Upper lobe of left lung (tissue), 6 donors: ENCODE measurements at regions not wholly inside any gene's neighbourhood (a gene's known extent, or its start where the extent isn't known, plus 50 kb on each side); places are given as distances from the start of the nearest gene placed in this dataset.
A peak's percentile ranks its signal among the peaks of the same experiment; 100 is the strongest.

Source experiments
- ATAC-seq, 2 donors: fragments of 200-7000 bp; cut with Tn5 transposase; one replicate each; pipeline ENCODE4 v1.9.1; 2022; ENCODE audit warnings: mild to moderate bottlenecking in 2 of 2, moderate library complexity in 2 of 2; ENCODE audit not compliant: low FRiP score in 2 of 2
- DNase-seq, 2 donors: peaks; one replicate each; pipeline ENCODE4 v3.0.0-alpha.2; 2019 to 2020
- H3K27ac ChIP-seq, 4 donors: fragments of 200-600 bp; sonication (generic); one replicate each; pipeline ENCODE4 v1.5.1; 2016 to 2019
- H3K27me3 ChIP-seq, 4 donors: fragments of 200-600 bp; sonication (generic); one replicate each; pipeline ENCODE4 v1.5.1; 2017 to 2019
- H3K36me3 ChIP-seq, 4 donors: fragments of 200-600 bp; sonication (generic); one replicate each; pipeline ENCODE4 v1.5.1; 2016 to 2019
- H3K4me1 ChIP-seq, 4 donors: fragments of 200-600 bp; sonication (generic); one replicate each; pipeline ENCODE4 v1.5.1; 2018 to 2019
- H3K4me3 ChIP-seq, 4 donors: fragments of 200-600 bp; sonication (generic); one replicate each; pipeline ENCODE4 v1.5.1; 2017 to 2019; ENCODE audit warnings: mild to moderate bottlenecking in 2 of 4, moderate library complexity in 1 of 4
- H3K9me3 ChIP-seq, 4 donors: fragments of 200-600 bp; sonication (generic); one replicate each; pipeline ENCODE4 v1.5.1; 2018 to 2019
- EP300 ChIP-seq, 4 donors: sonication (generic); formaldehyde crosslinking; IDR thresholded peaks; one replicate each; pipeline ENCODE4 v1.5.1; 2017; ENCODE audit warnings: antibody characterized with exemption in 4 of 4, control low read depth in 2 of 4
- POLR2A ChIP-seq, 4 donors: fragments of 450-650 bp; IDR thresholded peaks; one replicate each; pipeline ENCODE4 v1.5.1; 2016 to 2017; ENCODE audit warnings: antibody characterized with exemption in 4 of 4, mild to moderate bottlenecking in 2 of 4
- POLR2AphosphoS5 ChIP-seq, 2 donors: sonication (generic); formaldehyde crosslinking; IDR thresholded peaks; one replicate each; pipeline ENCODE4 v1.5.1; 2017; ENCODE audit warnings: antibody characterized with exemption in 2 of 2
- WGBS, 2 donors: methylation state at CpG; one replicate each; pipeline ENCODE4 v1.1.5; 2017 to 2018; 5-methylcytosine and 5-hydroxymethylcytosine counted together
- TF ChIP-seq, protein P1 (sequence below), 6 experiments: fragments of 450-650 bp in 4 of 6; fragments of 200-600 bp in 2 of 6; sonication (generic) in 2 of 6; IDR thresholded peaks; one replicate each; pipeline ENCODE4 v1.5.1; 2016 to 2019; ENCODE audit warnings: antibody characterized with exemption in 6 of 6
- donor health status: DM: no; HTN: no; CAD: no; lungs with moderate emphysema.
- donor health status: DM: no; HTN: yes; CAD: no; lungs with severe emphysema.

DNA sequence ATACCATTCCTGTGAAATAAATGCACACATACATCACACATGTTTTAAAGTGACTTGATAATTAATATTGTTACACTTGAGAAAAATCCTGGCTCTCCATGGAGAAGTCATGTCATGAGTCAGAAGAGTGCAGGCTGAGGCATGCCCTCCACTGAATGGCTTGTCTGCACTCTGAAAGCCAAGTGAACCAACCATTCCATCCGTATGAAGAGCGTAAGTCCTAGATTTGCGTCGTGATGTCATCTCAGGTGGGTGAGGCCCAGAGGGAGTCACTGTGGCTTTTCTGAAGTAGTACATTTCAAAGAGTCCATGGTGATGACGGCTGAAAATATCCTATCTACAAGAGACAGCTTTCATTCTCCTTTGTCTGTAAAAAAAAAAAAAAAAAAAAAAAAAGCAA lies 83.5 kb upstream of the IRX5 start:
- H3K27me3 ChIP-seq: no peaks in the 10 kb centered on the region
- no peak for ATAC-seq

DNA sequence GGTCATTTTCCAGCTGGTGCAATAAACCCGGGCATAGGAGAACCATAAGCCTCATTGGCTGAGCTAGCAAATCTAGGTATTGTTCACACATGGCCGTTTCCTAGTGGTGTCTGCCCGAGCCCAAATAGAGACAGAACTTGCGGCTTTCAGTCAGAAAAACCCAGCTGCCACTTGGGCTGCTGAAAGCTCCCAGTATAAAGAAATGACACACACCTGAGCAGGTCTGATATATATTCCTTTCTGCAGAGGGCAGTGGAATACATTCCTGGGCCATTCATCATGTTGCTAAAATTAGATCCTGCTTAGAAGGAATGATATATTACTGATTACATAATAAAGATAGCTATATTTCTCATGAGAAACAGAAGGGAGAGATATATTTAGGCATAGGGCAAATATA lies 83.9 kb upstream of the IRX5 start:
- DNase-seq: no peak
- H3K36me3 ChIP-seq: no peaks in the 10 kb centered on the region
- H3K4me3 ChIP-seq: no peak overlapping the region
- TF ChIP-seq POLR2A (IDR thresholded peaks at IDR 0.05) (no peak), POLR2AphosphoS5 (IDR thresholded peaks at IDR 0.05) (no peak), EP300 (IDR thresholded peaks at IDR 0.05) (no peak)
- TF ChIP-seq, protein P1, sequence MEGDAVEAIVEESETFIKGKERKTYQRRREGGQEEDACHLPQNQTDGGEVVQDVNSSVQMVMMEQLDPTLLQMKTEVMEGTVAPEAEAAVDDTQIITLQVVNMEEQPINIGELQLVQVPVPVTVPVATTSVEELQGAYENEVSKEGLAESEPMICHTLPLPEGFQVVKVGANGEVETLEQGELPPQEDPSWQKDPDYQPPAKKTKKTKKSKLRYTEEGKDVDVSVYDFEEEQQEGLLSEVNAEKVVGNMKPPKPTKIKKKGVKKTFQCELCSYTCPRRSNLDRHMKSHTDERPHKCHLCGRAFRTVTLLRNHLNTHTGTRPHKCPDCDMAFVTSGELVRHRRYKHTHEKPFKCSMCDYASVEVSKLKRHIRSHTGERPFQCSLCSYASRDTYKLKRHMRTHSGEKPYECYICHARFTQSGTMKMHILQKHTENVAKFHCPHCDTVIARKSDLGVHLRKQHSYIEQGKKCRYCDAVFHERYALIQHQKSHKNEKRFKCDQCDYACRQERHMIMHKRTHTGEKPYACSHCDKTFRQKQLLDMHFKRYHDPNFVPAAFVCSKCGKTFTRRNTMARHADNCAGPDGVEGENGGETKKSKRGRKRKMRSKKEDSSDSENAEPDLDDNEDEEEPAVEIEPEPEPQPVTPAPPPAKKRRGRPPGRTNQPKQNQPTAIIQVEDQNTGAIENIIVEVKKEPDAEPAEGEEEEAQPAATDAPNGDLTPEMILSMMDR (IDR thresholded peaks at IDR 0.05): no peak
- ATAC-seq: no peak
- WGBS, 2 donors: 51 to 60% methylated on average over 4 of the region's 4 CpGs
- H3K27ac ChIP-seq: no peak overlapping the region
- no peaks in the 10 kb centered on the region for H3K4me1 ChIP-seq
- peaks cover 0 to 3% (median 0%) of the 10 kb centered on the region in 4 donors for H3K9me3 ChIP-seq
- no peaks in the 10 kb centered on the region for H3K27me3 ChIP-seq

More for the DNA sequence above, 83.5 kb upstream of the IRX5 start:
- WGBS, 2 donors: 50 to 82% methylated on average over 5 of the region's 5 CpGs
- Histone ChIP-seq H3K9me3 (peaks cover 0 to 3% (median 0%) of the 10 kb centered on the region in 4 donors), H3K4me3 (no peak overlapping the region), H3K36me3 (no peaks in the 10 kb centered on the region), H3K4me1 (no peaks in the 10 kb centered on the region), H3K27ac (no peak overlapping the region)
- TF ChIP-seq, protein P1 (IDR thresholded peaks at IDR 0.05): no peak
- TF ChIP-seq POLR2A (IDR thresholded peaks at IDR 0.05) (no peak), POLR2AphosphoS5 (IDR thresholded peaks at IDR 0.05) (no peak), EP300 (IDR thresholded peaks at IDR 0.05) (no peak)
- DNase-seq: no peak

DNA sequence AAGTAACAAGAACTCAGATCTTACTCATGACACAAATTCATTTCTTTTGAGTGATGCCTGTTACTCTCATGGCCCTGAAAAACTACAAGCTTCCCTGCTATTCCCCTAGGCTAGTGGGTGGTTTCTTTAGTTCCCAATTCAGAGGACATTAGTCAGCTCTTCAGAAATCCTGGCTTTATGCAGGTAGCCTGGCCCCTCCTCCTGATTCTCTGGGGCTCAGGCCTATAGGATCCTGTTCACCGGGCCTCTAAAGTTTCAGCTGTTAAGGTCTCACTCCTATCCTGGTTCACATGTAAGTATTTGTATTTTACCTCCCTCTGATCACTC lies 87.3 kb upstream of the IRX5 start:
- 72 to 96% methylated on average over 1 of the region's 1 CpG for WGBS, 2 donors
- ATAC-seq (no peak), DNase-seq (no peak)
- Histone ChIP-seq H3K9me3 (peaks cover 0 to 3% (median 0%) of the 10 kb centered on the region in 4 donors), H3K27me3 (no peaks in the 10 kb centered on the region), H3K36me3 (no peaks in the 10 kb centered on the region), H3K27ac (no peak overlapping the region), H3K4me3 (no peak overlapping the region), H3K4me1 (no peaks in the 10 kb centered on the region)
- no peak for TF ChIP-seq POLR2AphosphoS5 (IDR thresholded peaks at IDR 0.05)
- TF ChIP-seq POLR2A (IDR thresholded peaks at IDR 0.05): no peak
- no peak for TF ChIP-seq EP300 (IDR thresholded peaks at IDR 0.05)

DNA sequence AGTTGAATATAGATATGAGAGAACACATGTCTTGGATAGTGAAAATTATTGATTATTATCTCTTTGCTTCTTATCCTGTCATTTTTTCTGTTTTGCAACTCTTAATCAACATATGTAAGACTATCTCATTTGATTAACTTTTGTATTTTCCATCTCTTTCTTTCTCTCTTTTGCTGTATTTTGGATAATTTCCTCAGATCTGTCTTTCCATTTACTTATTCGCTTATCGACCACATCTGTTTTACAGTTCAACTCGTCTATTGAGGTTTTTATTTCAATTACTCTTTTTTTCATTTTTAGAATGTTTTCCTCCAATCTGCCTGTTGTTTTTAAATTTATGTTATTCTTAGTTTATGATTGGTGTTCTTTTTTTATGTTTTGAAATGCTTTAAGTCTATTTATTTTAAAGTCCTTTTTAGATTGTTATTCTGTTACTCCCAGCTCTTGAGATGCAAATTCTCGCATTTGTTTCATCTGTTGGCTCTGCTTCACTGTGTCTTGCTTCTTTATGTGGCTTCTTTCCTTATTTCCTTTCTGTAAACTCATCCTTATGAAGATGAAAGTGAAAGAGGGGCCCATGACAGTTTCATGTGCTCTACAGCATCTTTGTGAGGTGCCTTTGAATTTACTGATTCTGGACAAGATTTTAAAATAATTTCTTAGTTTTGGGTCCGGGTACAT lies 87.8 kb upstream of the IRX5 start:
- no peak for DNase-seq
- H3K9me3 ChIP-seq: peaks cover 0 to 3% (median 0%) of the 10 kb centered on the region in 4 donors

DNA sequence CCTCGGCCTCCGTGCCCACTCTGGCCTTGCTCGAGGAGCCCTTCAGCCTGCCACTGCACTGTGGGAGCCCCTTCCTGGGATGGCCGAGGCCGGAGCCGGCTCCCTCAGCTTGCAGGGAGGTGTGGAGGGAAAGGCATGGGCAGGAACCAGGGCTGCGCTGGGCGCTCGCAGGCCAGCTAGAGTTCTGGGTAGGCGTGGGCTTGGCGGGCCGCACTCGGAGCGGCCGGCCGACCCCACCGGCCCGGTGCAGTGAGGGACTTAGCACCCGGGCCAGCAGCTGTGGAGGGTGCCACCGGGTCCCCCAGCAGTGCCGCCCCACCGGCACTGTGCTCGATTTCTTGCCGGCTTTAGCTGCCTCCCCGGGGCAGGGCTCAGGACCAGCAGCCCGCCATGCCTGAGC lies 101.0 kb upstream of the IRX5 start:
- DNase-seq (peak in 1 of 2 donors; percentile 70), ATAC-seq (no peak)
- H3K9me3 ChIP-seq: peaks cover 0 to 9% (median 0%) of the 10 kb centered on the region in 4 donors
- no peak overlapping the region for H3K27ac ChIP-seq
- H3K27me3 ChIP-seq: no peaks in the 10 kb centered on the region
- H3K4me3 ChIP-seq: no peak overlapping the region
- no peaks in the 10 kb centered on the region for H3K4me1 ChIP-seq
- TF ChIP-seq, protein P1 (IDR thresholded peaks at IDR 0.05): no peak
- TF ChIP-seq EP300 (IDR thresholded peaks at IDR 0.05) (no peak), POLR2AphosphoS5 (IDR thresholded peaks at IDR 0.05) (no peak), POLR2A (IDR thresholded peaks at IDR 0.05) (no peak)
- H3K36me3 ChIP-seq: no peaks in the 10 kb centered on the region
- 96 to 97% methylated on average over 16 to 26 of the region's 26 CpGs for WGBS, 2 donors

More for the DNA sequence above, 87.8 kb upstream of the IRX5 start:
- Histone ChIP-seq H3K36me3 (no peaks in the 10 kb centered on the region), H3K27ac (no peak overlapping the region), H3K4me3 (no peak overlapping the region), H3K27me3 (no peaks in the 10 kb centered on the region), H3K4me1 (no peaks in the 10 kb centered on the region)
- ATAC-seq: no peak
- TF ChIP-seq, protein P1 (IDR thresholded peaks at IDR 0.05): no peak
- no peak for TF ChIP-seq EP300 (IDR thresholded peaks at IDR 0.05)
- 92 to 94% methylated on average over 5 of the region's 5 CpGs for WGBS, 2 donors
